Ureter (tissue), 1 donor: ENCODE measurements at regions not wholly inside any gene's neighbourhood (a gene's known extent, or its start where the extent isn't known, plus 50 kb on each side); places are given as distances from the start of the nearest gene placed in this dataset.

Experiments
- DNase-seq: peaks from one replicate; pipeline ENCODE4 v3.0.0-alpha.2; 2020; ENCODE audit warnings: low spot score
- donor health status: DM: yes; HTN: yes; CAD: no.

- DNase-seq: no peak
These were observed 389.6 kb downstream of the YTHDC2 start for GRCh38 chr5:113902917-113903660.

DNA sequence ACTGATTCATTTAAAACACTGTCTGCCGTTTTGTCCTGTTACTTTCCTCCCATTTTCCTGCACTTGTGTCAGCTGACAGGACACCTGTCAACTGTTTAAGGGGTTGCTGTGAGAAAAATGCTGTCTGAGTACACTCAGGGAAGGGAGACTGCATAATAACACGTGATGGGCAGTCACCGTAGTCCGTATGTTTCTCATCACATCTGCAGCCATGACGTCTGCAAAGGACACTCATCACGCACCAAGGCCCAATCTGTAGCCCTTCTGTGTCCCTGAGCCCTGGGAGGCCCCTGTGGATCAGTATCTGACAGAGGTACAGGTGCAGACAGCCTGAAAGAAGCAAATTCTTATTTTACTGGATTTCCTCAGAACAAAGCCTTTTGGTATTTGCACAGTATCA is 396.3 kb downstream of the YTHDC2 start:
- DNase-seq: no peak

GRCh38 chr5:113917997-113918396 is 404.5 kb downstream of the YTHDC2 start:
- no peak for DNase-seq

DNA sequence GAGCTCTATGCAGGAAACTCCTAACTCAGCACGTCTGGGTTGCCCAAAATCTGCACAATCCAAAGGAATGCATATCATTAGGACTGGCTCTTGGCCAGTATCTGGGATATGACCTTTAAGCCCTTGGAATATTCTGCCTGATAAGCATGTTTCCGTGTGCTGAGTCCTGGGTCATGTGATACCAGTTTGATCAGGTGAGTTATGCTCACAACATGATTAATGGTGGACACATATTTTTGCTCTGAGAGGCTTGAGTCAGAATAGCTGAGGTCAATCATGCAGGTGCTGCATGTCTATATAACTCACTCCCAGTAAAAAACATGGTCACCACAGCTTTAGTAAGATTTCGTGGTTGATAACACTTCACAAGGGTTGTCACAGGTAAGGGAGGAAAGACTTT is 408.8 kb downstream of the YTHDC2 start:
- DNase-seq: no peak

DNA sequence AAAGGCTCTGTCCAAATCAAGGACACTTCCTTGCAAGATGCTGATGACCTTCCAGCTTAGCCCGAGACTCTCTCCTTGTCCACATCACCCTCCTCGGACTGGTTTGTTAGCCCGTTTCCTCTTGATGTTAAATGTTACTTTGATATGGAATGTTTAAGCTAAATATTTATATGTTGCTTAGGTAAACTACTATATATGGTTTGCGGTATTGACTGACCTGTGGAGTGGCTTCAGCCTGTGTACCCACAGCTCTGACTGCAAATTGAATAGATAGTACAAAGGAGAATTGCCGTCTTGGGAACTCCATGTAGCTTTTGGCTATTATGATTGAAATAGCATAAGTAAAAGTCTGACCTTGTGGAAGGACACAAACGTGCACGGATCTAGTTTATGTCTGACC is 422.0 kb downstream of the YTHDC2 start:
- no peak for DNase-seq

- DNase-seq: no peak
These were observed 423.8 kb downstream of the YTHDC2 start for GRCh38 chr5:113937301-113937700.

DNA sequence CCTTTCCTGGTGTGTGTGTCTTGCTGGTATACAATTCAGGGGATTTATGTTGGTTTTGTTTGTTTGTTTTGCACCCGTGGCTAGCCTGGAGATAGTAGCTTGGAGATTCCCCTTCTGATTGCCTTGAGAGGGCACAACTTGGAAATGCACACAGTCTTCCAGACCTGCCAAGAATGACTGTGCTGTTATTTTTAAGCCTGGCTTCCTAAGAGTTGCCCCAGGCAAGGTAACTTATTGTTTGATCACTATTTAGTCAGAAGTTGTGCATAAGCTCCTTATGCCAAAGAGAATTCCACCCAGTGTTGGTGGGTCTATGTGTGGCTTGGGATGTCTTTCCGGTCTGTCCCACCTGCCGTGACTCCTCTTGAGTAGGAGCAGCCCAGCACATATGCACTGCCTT is 421.9 kb upstream of the KCNN2 start:
- no peak for DNase-seq

DNA sequence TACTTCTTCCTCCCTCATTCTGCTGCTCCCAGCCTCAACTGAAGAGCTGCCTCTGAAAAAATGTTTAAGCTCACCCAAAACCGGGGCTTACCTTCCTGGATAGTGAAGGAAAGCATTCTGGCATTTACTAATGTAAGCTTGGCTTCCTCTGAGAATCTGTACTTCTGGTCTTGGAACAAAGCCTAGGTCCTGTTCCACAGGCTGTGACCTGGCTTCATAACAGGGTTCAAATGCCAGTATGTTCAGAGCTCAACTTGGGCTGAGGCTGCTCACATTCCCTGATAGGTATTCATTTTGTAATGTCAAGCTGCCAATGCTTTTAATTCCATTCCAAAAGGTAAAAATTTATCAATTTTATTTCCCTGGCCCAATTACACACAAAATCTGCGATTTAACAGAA is 411.7 kb upstream of the KCNN2 start:
- DNase-seq: no peak

GRCh38 chr5:113965225-113965624 is 396.6 kb upstream of the KCNN2 start:
- DNase-seq: no peak

GRCh38 chr5:113969901-113970300 is 392.0 kb upstream of the KCNN2 start:
- no peak for DNase-seq

DNA sequence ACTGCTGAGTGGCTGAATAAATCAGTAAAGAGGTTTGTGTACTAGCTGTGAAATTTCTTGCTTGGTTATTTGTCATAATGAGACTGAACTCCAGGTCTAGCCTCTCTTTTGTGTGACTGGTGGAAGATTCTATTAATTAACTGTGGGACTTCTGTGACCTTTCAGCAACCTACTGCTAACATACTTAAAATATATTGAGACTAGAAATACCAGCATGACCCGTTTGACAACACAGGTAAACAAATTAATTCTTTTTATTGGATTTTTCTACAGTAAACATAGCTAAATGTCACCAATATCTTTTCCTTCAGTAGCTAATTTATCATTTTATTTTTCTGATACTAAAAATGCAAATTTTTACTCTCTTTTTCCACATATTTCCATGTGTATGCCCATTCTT is 390.4 kb upstream of the KCNN2 start:
- DNase-seq: no peak

DNA sequence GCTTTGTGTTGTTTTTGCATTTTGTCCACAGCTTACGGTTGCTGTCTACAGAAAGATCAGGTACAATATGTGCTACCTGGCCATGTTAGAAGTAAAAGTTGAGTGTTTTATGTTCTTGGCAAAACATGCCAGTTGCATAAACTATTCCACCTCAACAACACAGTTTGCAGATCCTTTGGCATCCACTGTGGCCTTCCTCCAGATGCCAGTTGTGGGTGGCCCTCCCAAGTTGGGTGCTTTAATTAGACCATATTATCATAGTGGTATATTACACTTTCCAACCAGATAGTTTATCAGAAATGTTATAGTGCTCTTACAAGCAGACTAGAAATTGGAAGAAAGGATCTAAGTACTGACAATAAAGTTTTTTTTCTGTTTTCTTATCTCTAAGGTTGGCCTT is 386.9 kb upstream of the KCNN2 start:
- no peak for DNase-seq

- DNase-seq: no peak
These were observed 376.9 kb upstream of the KCNN2 start for GRCh38 chr5:113984928-113985327.

DNA sequence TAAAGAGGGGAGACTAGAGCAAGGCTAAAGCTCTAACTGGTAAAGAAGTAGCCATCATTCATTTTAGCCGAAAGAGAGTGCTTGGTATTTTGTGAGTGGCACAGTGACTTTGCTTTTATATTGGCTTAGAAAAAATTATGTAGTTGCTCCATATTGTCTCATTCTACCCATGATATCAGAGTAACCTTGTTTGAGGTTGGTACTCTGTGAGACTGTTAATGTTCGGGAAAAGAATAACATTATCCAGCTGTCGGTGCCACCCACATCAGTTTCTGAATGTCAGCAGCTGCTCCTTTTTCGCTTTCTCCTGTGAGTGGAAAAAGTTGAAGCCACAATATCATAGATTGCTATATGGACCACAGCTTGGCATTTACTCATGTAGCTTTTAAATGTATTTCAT is 376.4 kb upstream of the KCNN2 start:
- no peak for DNase-seq

GRCh38 chr5:113989278-113989912 is 372.5 kb upstream of the KCNN2 start:
- DNase-seq: no peak

DNA sequence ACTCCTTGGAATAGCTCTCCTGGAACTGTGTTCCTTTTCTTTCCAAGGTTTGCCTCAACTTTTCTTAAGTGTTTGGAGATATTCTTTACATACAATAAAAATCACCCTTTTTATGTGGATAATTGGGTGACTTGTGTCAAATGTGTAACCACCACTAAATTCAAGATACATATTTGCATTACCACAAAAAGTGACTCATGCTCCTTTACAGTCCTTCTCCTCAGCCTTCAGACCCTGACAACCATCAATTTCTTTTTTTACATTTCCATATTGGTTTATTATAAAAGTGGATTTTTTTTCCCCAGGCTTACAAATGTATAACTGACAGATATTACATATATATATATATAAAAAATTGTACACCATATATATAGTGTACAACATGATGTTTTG is 372.0 kb upstream of the KCNN2 start:
- no peak for DNase-seq

GRCh38 chr5:114001076-114001475 is 360.8 kb upstream of the KCNN2 start:
- DNase-seq: no peak

DNA sequence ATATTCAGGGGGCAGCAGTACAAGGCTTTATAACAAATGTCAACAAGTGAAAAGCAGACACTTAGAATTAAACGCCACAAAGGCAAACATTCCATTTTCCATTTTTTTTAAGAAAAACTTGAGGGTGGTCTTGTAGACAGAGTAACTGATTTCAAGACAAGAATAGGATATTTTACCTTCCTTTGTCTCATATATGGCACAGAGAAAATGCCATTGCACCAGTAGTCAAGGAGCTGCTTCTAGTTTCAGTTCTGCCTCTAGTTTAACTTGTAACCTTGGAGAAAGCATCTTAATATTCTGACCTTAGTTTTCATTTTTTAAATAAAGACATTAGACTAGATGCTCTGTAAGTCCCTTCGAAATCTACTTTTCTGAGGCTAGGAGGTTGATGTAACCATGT is 355.3 kb upstream of the KCNN2 start:
- no peak for DNase-seq

- no peak for DNase-seq
These were observed 354.2 kb upstream of the KCNN2 start for GRCh38 chr5:114007678-114008077.

- no peak for DNase-seq
These were observed 351.5 kb upstream of the KCNN2 start for GRCh38 chr5:114010362-114010761.

- no peak for DNase-seq
These were observed 343.7 kb upstream of the KCNN2 start for GRCh38 chr5:114018186-114018585.

- DNase-seq: no peak
These were observed 323.1 kb upstream of the KCNN2 start for GRCh38 chr5:114038756-114039155.

DNA sequence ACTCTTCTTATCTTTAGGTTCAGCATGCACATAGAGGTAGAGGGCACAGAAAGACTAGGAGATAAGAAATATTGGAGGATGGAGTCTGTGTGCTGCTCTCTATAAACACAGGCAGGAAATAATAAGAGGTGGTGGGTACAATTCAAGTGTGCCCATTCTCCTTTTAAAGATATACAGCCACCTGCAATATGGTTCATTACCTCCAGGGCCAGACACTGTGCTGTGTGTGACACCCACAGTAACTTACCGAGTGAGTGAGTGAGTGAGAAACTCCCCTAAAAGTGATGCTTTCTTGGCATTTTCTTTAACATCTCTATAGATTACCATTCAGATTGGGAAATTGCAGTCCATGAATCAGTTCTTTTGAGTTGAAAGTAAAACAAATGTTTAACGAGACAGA is 311.8 kb upstream of the KCNN2 start:
- DNase-seq: no peak

DNA sequence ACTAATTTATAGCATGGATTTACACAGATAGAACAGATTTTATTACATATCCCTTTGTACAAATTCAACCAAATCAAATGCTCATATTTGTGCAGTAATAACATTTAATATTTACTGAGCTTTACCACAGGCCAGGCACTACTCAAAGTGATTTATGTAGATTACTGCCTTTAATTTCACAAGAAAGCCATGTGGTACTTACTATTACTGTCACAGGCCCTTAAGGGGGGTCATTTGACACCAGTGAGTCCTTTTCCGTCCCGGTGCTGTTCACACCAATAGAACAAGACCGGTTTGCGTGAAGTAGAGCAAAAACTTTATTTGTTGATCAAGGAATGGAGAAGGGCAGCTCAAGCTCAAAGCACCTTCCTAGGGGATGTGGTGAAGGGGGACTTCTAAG is 308.5 kb upstream of the KCNN2 start:
- DNase-seq: no peak
